Activated T-cell treated with anti-CD3 and anti-CD28 coated beads, Interleukin-2, amount 50 U/mL, for 48 hours (primary cell): ENCODE measurements at regions not wholly inside any gene's neighbourhood (a gene's known extent, or its start where the extent isn't known, plus 50 kb on each side); places are given as distances from the start of the nearest gene placed in this dataset.

ENCODE experiments used
- DNase-seq, 2 experiments: peaks; one replicate each; pipeline ENCODE4 v3.0.0-alpha.2; 2020

- DNase-seq: peak; percentile 80 to 83
These were observed 269.8 kb downstream of the SYK start for GRCh38 chr9:91071184-91071990.

GRCh38 chr9:91073049-91073810 lies 271.6 kb downstream of the SYK start:
- peak in 1 of 2 experiments; percentile 14 for DNase-seq

- peak in 1 of 2 experiments; percentile 13 for DNase-seq
These were observed 272.5 kb downstream of the SYK start for GRCh38 chr9:91073811-91074771.

- peak in 1 of 2 experiments; percentile 7 for DNase-seq
These were observed 273.2 kb downstream of the SYK start for GRCh38 chr9:91074866-91075265.

- DNase-seq: no peak
These were observed 273.7 kb downstream of the SYK start for GRCh38 chr9:91075279-91075678.

GRCh38 chr9:91077624-91078368 lies 276.2 kb downstream of the SYK start:
- DNase-seq: peak in 1 of 2 experiments; percentile 4

- DNase-seq: peak in 1 of 2 experiments; percentile 5
These were observed 276.7 kb downstream of the SYK start for GRCh38 chr9:91078369-91078695.

GRCh38 chr9:91082731-91083130 lies 279.0 kb downstream of the AUH start:
- DNase-seq: no peak

GRCh38 chr9:91084896-91085516 lies 276.7 kb downstream of the AUH start:
- no peak for DNase-seq

GRCh38 chr9:91085517-91086291 lies 276.0 kb downstream of the AUH start:
- peak in 1 of 2 experiments; percentile 11 for DNase-seq

- peak in 1 of 2 experiments; percentile 11 for DNase-seq
These were observed 274.9 kb downstream of the AUH start for GRCh38 chr9:91086657-91087461.

- DNase-seq: peak in 1 of 2 experiments; percentile 9
These were observed 274.3 kb downstream of the AUH start for GRCh38 chr9:91087462-91087759.

GRCh38 chr9:91089405-91090129 lies 272.2 kb downstream of the AUH start:
- peak in 1 of 2 experiments; percentile 19 for DNase-seq

- DNase-seq: peak in 1 of 2 experiments; percentile 19
These were observed 271.6 kb downstream of the AUH start for GRCh38 chr9:91090130-91090410.

- no peak for DNase-seq
These were observed 269.5 kb downstream of the AUH start for GRCh38 chr9:91092214-91092613.

GRCh38 chr9:91094324-91095088 lies 267.2 kb downstream of the AUH start:
- no peak for DNase-seq

- no peak for DNase-seq
These were observed 263.4 kb downstream of the AUH start for GRCh38 chr9:91098203-91098850.

GRCh38 chr9:91099436-91099835 lies 262.3 kb downstream of the AUH start:
- DNase-seq: no peak
